Effector memory CD8-positive, alpha-beta T cell (primary cell): ENCODE measurements at regions not wholly inside any gene's neighbourhood (a gene's known extent, or its start where the extent isn't known, plus 50 kb on each side); places are given as distances from the start of the nearest gene placed in this dataset.

Experiments used
- ATAC-seq: fragments of 150-1000 bp; cut with Tn5 transposase; replicated peaks from 2 replicates; pipeline ENCODE4 v1.10.0; 2021; ENCODE audit warnings: mild to moderate bottlenecking, moderate library complexity
- DNase-seq, 3 experiments: peaks; one replicate each; pipeline ENCODE4 v3.0.0; 2021
- H3K27ac Mint-ChIP-seq, 2 donors: one replicate each; pipeline ENCODE4 v1.8.0; 2022; ENCODE audit warnings: mild to moderate bottlenecking in 2 of 2, mixed read lengths in 2 of 2, moderate library complexity in 2 of 2
- H3K27me3 Mint-ChIP-seq, 2 donors: one replicate each; pipeline ENCODE4 v1.8.0; 2022; ENCODE audit warnings: mixed read lengths in 2 of 2
- H3K36me3 Mint-ChIP-seq: one replicate; pipeline ENCODE4 v1.8.0; 2022; ENCODE audit warnings: mild to moderate bottlenecking, moderate library complexity, mixed read lengths; ENCODE audit not compliant: insufficient read depth
- H3K4me1 Mint-ChIP-seq, 2 donors: one replicate each; pipeline ENCODE4 v1.8.0; 2022; ENCODE audit warnings: low read depth in 2 of 2, mixed read lengths in 2 of 2
- H3K4me3 Mint-ChIP-seq, 2 donors: one replicate each; pipeline ENCODE4 v1.8.0; 2022; ENCODE audit warnings: mild to moderate bottlenecking in 2 of 2, mixed read lengths in 2 of 2, moderate library complexity in 2 of 2
- H3K9me3 Mint-ChIP-seq, 2 donors: one replicate each; pipeline ENCODE4 v1.8.0; 2022; ENCODE audit warnings: mixed read lengths in 2 of 2

DNA sequence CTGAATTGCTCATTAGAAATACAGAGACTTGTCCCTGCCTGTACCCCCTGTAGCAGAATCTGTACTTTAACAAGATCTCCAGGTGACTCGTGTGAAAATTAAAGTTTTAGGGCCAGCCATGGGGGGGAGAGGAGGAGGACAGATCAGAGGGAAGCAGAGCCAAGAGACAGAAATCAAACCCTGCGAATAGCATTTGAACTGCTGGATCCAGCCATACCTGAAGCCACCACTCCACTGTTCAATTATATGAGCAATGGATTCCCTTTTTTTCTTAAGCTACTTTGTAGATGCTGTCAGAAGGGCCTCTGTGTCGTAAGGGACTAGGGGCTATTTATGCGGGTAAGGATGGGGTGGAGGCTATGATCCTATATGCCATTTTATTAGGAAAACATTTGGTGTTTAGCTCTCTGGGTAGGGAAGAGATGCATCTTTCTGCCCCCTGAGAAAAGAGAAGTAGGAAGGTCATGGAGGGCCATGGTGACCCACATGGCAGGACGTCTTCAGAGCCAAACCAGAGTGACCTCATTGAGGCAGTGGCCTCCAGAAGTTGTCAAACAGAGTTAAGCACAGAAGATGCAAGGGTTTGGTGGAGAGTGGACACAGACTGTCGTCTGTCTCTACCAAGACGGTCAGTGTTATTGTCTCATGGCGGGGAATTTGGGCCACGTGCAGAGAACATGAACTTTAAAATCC lies 203.9 kb downstream of the PHETA1 start:
- no peak for ATAC-seq
- Mint-ChIP-seq H3K4me1 (peaks cover 0 to 5% of the 10 kb centered on the region in 2 donors), H3K36me3 (no peaks in the 10 kb centered on the region), H3K4me3 (no peak overlapping the region), H3K9me3 (no peaks in the 10 kb centered on the region), H3K27ac (no peak overlapping the region), H3K27me3 (peaks cover 39 to 65% of the 10 kb centered on the region in 2 donors)
- no peak for DNase-seq

- H3K27me3 Mint-ChIP-seq = peaks cover 29 to 53% of the 10 kb centered on the region in 2 donors
- no peak overlapping the region for H3K4me3 Mint-ChIP-seq
- peaks cover 0 to 4% of the 10 kb centered on the region in 2 donors for H3K4me1 Mint-ChIP-seq
- H3K9me3 Mint-ChIP-seq = no peaks in the 10 kb centered on the region
- H3K36me3 Mint-ChIP-seq = no peaks in the 10 kb centered on the region
- H3K27ac Mint-ChIP-seq = no peak overlapping the region
- DNase-seq (no peak), ATAC-seq (no peak)
These were observed 205.5 kb downstream of the PHETA1 start for GRCh38 chr12:111163422-111163821.

DNA sequence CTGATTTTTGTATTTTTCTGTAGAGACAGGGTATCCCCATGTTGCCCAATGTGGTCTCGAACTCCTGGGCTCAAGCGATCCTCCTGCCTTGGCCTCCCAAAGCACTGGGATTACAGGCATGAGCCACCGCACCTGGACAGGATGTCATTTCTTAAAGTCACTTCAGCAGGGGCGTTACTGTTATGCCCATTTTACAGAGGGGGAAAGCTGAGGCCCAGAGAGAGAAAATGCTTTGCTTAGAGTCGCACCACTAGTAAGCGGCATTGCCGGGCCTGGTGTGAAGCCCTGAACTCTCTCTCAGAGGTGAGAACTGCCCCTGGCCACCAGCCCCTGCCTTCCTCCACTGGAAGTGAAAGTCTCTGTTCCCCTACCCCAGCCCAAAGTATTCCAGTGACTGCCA lies 207.0 kb downstream of the PHETA1 start:
- Mint-ChIP-seq H3K4me1 (no peaks in the 10 kb centered on the region), H3K36me3 (no peaks in the 10 kb centered on the region), H3K27ac (no peak overlapping the region), H3K4me3 (no peak overlapping the region), H3K27me3 (peaks cover 34 to 53% of the 10 kb centered on the region in 2 donors), H3K9me3 (no peaks in the 10 kb centered on the region)
- ATAC-seq (no peak), DNase-seq (no peak)

GRCh38 chr12:111160350-111161241 lies 208.3 kb downstream of the PHETA1 start:
- H3K4me3 Mint-ChIP-seq = no peak overlapping the region
- DNase-seq = no peak
- H3K4me1 Mint-ChIP-seq = no peaks in the 10 kb centered on the region
- no peak overlapping the region for H3K27ac Mint-ChIP-seq
- ATAC-seq = no peak
- H3K27me3 Mint-ChIP-seq = peaks cover 40 to 51% of the 10 kb centered on the region in 2 donors
- no peaks in the 10 kb centered on the region for H3K36me3 Mint-ChIP-seq
- no peaks in the 10 kb centered on the region for H3K9me3 Mint-ChIP-seq

DNA sequence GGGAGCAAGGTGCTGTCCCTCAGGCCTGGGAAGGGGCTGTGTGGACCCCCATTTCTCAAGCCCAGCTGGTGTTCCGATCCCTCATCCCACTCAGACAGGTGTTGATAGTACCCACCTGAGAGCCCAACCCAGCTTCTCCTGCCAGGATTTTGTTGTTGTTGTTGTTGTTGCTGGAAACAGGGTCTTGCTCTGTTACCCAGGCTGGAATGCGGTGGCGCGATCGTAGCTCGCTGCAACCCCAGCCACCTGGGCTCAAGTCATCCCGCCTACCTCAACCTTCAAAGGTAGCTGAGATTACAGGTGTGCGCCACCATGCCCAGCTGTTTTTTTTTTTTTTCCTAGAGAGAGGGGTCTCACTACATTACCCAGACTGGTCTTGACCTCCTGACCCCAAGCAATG lies 209.9 kb downstream of the PHETA1 start:
- no peak for DNase-seq
- Mint-ChIP-seq H3K9me3 (no peaks in the 10 kb centered on the region), H3K36me3 (no peaks in the 10 kb centered on the region), H3K27me3 (peaks cover 48 to 61% of the 10 kb centered on the region in 2 donors), H3K27ac (no peak overlapping the region), H3K4me1 (no peaks in the 10 kb centered on the region), H3K4me3 (no peak overlapping the region)
- no peak for ATAC-seq

- ATAC-seq = no peak
- no peak for DNase-seq
- no peaks in the 10 kb centered on the region for H3K36me3 Mint-ChIP-seq
- H3K4me3 Mint-ChIP-seq = no peak overlapping the region
- H3K27me3 Mint-ChIP-seq = peaks cover 44 to 53% of the 10 kb centered on the region in 2 donors
- H3K27ac Mint-ChIP-seq = no peak overlapping the region
- H3K9me3 Mint-ChIP-seq = no peaks in the 10 kb centered on the region
- H3K4me1 Mint-ChIP-seq = no peaks in the 10 kb centered on the region
These were observed 211.4 kb downstream of the PHETA1 start for GRCh38 chr12:111157486-111157885.

DNA sequence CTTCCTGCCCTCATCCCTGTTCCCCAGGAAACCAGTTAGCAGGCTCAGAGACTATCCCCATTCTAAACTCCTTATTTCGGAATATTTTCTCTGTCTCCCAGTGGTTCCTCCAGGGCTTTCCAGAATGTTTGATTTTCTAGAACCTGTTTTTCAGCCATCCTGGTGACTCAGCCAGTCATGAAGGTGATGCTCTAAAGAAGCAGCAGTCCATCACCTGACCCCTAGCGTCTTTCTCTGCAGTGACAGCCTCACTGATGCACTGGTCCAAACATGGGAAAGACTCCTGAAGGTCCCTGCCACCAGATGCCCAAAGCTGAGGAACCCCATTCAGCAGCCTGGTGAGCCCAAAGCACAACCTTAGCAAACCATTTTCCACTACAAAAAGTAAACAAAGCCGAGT lies 212.6 kb downstream of the PHETA1 start:
- peaks cover 43 to 58% of the 10 kb centered on the region in 2 donors for H3K27me3 Mint-ChIP-seq

DNA sequence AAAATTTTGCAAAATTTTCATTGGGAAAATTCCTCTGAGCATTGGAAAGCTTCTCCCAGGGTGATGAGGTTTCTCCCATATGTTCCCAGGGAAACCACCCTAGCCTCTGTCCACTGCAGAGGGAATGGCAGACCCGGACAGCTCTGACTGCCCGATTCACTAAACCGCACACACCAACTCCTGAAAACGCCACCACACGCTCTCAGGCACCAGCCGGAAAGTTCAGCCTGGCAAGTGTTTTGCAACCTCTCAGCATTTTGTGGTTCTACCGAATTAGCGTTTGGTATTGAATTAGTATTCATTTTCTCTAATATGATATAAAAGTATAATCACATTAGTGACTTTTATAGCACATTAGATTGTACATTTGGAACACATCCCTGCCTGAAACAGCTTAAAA lies 213.4 kb downstream of the PHETA1 start:
- Mint-ChIP-seq H3K27ac (no peak overlapping the region), H3K9me3 (no peaks in the 10 kb centered on the region), H3K27me3 (peaks cover 40 to 56% of the 10 kb centered on the region in 2 donors), H3K36me3 (no peaks in the 10 kb centered on the region), H3K4me1 (no peaks in the 10 kb centered on the region), H3K4me3 (no peak overlapping the region)
- ATAC-seq = no peak
- DNase-seq = no peak

More for the DNA sequence above, 212.6 kb downstream of the PHETA1 start:
- DNase-seq (no peak), ATAC-seq (no peak)
- H3K9me3 Mint-ChIP-seq = no peaks in the 10 kb centered on the region
- H3K4me1 Mint-ChIP-seq = no peaks in the 10 kb centered on the region
- no peak overlapping the region for H3K4me3 Mint-ChIP-seq
- no peak overlapping the region for H3K27ac Mint-ChIP-seq
- no peaks in the 10 kb centered on the region for H3K36me3 Mint-ChIP-seq

- no peaks in the 10 kb centered on the region for H3K4me1 Mint-ChIP-seq
- peaks cover 40 to 56% of the 10 kb centered on the region in 2 donors for H3K27me3 Mint-ChIP-seq
- H3K9me3 Mint-ChIP-seq = no peaks in the 10 kb centered on the region
- DNase-seq (no peak), ATAC-seq (no peak)
- H3K36me3 Mint-ChIP-seq = no peaks in the 10 kb centered on the region
- H3K27ac Mint-ChIP-seq = no peak overlapping the region
- H3K4me3 Mint-ChIP-seq = no peak overlapping the region
These were observed 213.9 kb downstream of the PHETA1 start for GRCh38 chr12:111155020-111155419.

- Mint-ChIP-seq H3K27me3 (peaks cover 38 to 53% of the 10 kb centered on the region in 2 donors), H3K4me1 (no peaks in the 10 kb centered on the region), H3K4me3 (no peak overlapping the region), H3K9me3 (no peaks in the 10 kb centered on the region), H3K36me3 (no peaks in the 10 kb centered on the region), H3K27ac (no peak overlapping the region)
- ATAC-seq = no peak
- no peak for DNase-seq
These were observed 214.6 kb downstream of the PHETA1 start for GRCh38 chr12:111154147-111154834.

GRCh38 chr12:111152561-111152960 lies 216.3 kb downstream of the PHETA1 start:
- no peak overlapping the region for H3K4me3 Mint-ChIP-seq
- no peak for ATAC-seq

GRCh38 chr12:111150921-111151840 lies 217.7 kb downstream of the PHETA1 start:
- H3K27me3 Mint-ChIP-seq = peaks cover 45 to 61% of the 10 kb centered on the region in 2 donors

More at GRCh38 chr12:111152561-111152960, 216.3 kb downstream of the PHETA1 start:
- Mint-ChIP-seq H3K27ac (no peak overlapping the region), H3K9me3 (no peaks in the 10 kb centered on the region), H3K27me3 (peaks cover 49 to 53% of the 10 kb centered on the region in 2 donors), H3K4me1 (no peaks in the 10 kb centered on the region), H3K36me3 (no peaks in the 10 kb centered on the region)
- no peak for DNase-seq

GRCh38 chr12:111150360-111150759 lies 218.5 kb downstream of the PHETA1 start:
- ATAC-seq (no peak), DNase-seq (no peak)
- Mint-ChIP-seq H3K9me3 (no peaks in the 10 kb centered on the region), H3K27ac (no peak overlapping the region), H3K36me3 (no peaks in the 10 kb centered on the region), H3K4me1 (no peaks in the 10 kb centered on the region), H3K4me3 (no peak overlapping the region), H3K27me3 (peaks cover 42 to 62% of the 10 kb centered on the region in 2 donors)

More at GRCh38 chr12:111150921-111151840, 217.7 kb downstream of the PHETA1 start:
- H3K36me3 Mint-ChIP-seq = no peaks in the 10 kb centered on the region
- H3K4me1 Mint-ChIP-seq = no peaks in the 10 kb centered on the region
- H3K27ac Mint-ChIP-seq = no peak overlapping the region
- ATAC-seq (no peak), DNase-seq (no peak)
- H3K4me3 Mint-ChIP-seq = no peak overlapping the region
- no peaks in the 10 kb centered on the region for H3K9me3 Mint-ChIP-seq
